ENCODE measurements at regions not wholly inside any gene's neighbourhood (a gene's known extent, or its start where the extent isn't known, plus 50 kb on each side); places are given as distances from the start of the nearest gene placed in this dataset.

GRCh38 chr10:8800426-8800825 is 745.9 kb downstream of the GATA3 start:
- TF ChIP-seq CTCF (IDR thresholded peaks at IDR 0.05), result no peak
- no peaks in the 10 kb centered on the region for H3K9me3 ChIP-seq
- H3K4me3 ChIP-seq, result no peak overlapping the region
- no peak for DNase-seq (ENCODE audit: low spot score)
- no peaks in the 10 kb centered on the region for H3K4me1 ChIP-seq
- no peaks in the 10 kb centered on the region for H3K27me3 ChIP-seq
- H3K36me3 ChIP-seq, result no peaks in the 10 kb centered on the region
- H3K27ac ChIP-seq, result no peak overlapping the region

- H3K4me3 ChIP-seq, result no peak overlapping the region
- no peaks in the 10 kb centered on the region for H3K27me3 ChIP-seq
- no peak overlapping the region for H3K27ac ChIP-seq
- H3K36me3 ChIP-seq, result no peaks in the 10 kb centered on the region
- no peaks in the 10 kb centered on the region for H3K9me3 ChIP-seq
- no peak for TF ChIP-seq CTCF (IDR thresholded peaks at IDR 0.05)
- no peaks in the 10 kb centered on the region for H3K4me1 ChIP-seq
- no peak for DNase-seq (ENCODE audit: low spot score)
Measured at GRCh38 chr10:8803992-8804391, 749.5 kb downstream of the GATA3 start.

- Histone ChIP-seq H3K36me3 (no peaks in the 10 kb centered on the region), H3K27me3 (no peaks in the 10 kb centered on the region), H3K4me3 (no peak overlapping the region), H3K9me3 (no peaks in the 10 kb centered on the region), H3K27ac (no peak overlapping the region), H3K4me1 (no peaks in the 10 kb centered on the region)
- no peak for DNase-seq (ENCODE audit: low spot score)
- TF ChIP-seq CTCF (IDR thresholded peaks at IDR 0.05), result no peak
Measured at GRCh38 chr10:8810677-8811076, 756.2 kb downstream of the GATA3 start.

GRCh38 chr10:8811201-8811600 is 756.7 kb downstream of the GATA3 start:
- Histone ChIP-seq H3K9me3 (no peaks in the 10 kb centered on the region), H3K27me3 (no peaks in the 10 kb centered on the region), H3K36me3 (no peaks in the 10 kb centered on the region), H3K27ac (no peak overlapping the region), H3K4me1 (no peaks in the 10 kb centered on the region), H3K4me3 (no peak overlapping the region)
- no peak for TF ChIP-seq CTCF (IDR thresholded peaks at IDR 0.05)
- no peak for DNase-seq (ENCODE audit: low spot score)

- Histone ChIP-seq H3K4me3 (no peak overlapping the region), H3K27me3 (no peaks in the 10 kb centered on the region), H3K9me3 (no peaks in the 10 kb centered on the region), H3K36me3 (no peaks in the 10 kb centered on the region), H3K27ac (no peak overlapping the region), H3K4me1 (no peaks in the 10 kb centered on the region)
- TF ChIP-seq CTCF (IDR thresholded peaks at IDR 0.05), result no peak
- no peak for DNase-seq (ENCODE audit: low spot score)
Measured at GRCh38 chr10:8815969-8816368, 761.5 kb downstream of the GATA3 start.

GRCh38 chr10:8817299-8817698 is 762.8 kb downstream of the GATA3 start:
- DNase-seq (ENCODE audit: low spot score), result no peak
- Histone ChIP-seq H3K4me3 (no peak overlapping the region), H3K4me1 (no peaks in the 10 kb centered on the region), H3K27me3 (no peaks in the 10 kb centered on the region), H3K36me3 (no peaks in the 10 kb centered on the region), H3K9me3 (no peaks in the 10 kb centered on the region), H3K27ac (no peak overlapping the region)
- TF ChIP-seq CTCF (IDR thresholded peaks at IDR 0.05), result no peak

Data from right atrium auricular region (tissue), 2 donors.